ENCODE measurements at regions not wholly inside any gene's neighbourhood (a gene's known extent, or its start where the extent isn't known, plus 50 kb on each side); places are given as distances from the start of the nearest gene placed in this dataset.

GRCh38 chr4:189050643-189051042, 890.0 kb upstream of the FRG1 start:
- DNase-seq, result no peak

- no peak for DNase-seq
Observed at GRCh38 chr4:189053621-189054020, 887.1 kb upstream of the FRG1 start.

- no peak for DNase-seq
Observed at GRCh38 chr4:189060104-189060503, 880.6 kb upstream of the FRG1 start.

- DNase-seq, result no peak
Observed at GRCh38 chr4:189062047-189062820, 878.4 kb upstream of the FRG1 start.

GRCh38 chr4:189069772-189070171, 870.9 kb upstream of the FRG1 start:
- DNase-seq, result no peak

GRCh38 chr4:189071241-189071640, 869.4 kb upstream of the FRG1 start:
- no peak for DNase-seq

GRCh38 chr4:189073739-189074138, 866.9 kb upstream of the FRG1 start:
- DNase-seq, result no peak

- no peak for DNase-seq
Observed at GRCh38 chr4:189081826-189082225, 858.8 kb upstream of the FRG1 start.

GRCh38 chr4:189083769-189084168, 856.9 kb upstream of the FRG1 start:
- DNase-seq, result no peak

GRCh38 chr4:189084671-189085070, 856.0 kb upstream of the FRG1 start:
- DNase-seq, result no peak

GRCh38 chr4:189087971-189088370, 852.7 kb upstream of the FRG1 start:
- DNase-seq, result no peak

GRCh38 chr4:189088780-189089179, 851.9 kb upstream of the FRG1 start:
- DNase-seq, result no peak

GRCh38 chr4:189090174-189090814, 850.4 kb upstream of the FRG1 start:
- DNase-seq, result no peak

GRCh38 chr4:189092581-189092980, 848.1 kb upstream of the FRG1 start:
- DNase-seq, result no peak

- no peak for DNase-seq
Observed at GRCh38 chr4:189096108-189096507, 844.6 kb upstream of the FRG1 start.

- DNase-seq, result no peak
Observed at GRCh38 chr4:189096717-189097116, 844.0 kb upstream of the FRG1 start.

- no peak for DNase-seq
Observed at GRCh38 chr4:189098932-189099696, 841.6 kb upstream of the FRG1 start.

GRCh38 chr4:189113389-189113888, 827.2 kb upstream of the FRG1 start:
- no peak for DNase-seq

- DNase-seq, result no peak
Observed at GRCh38 chr4:189117426-189117825, 823.2 kb upstream of the FRG1 start.

- DNase-seq, result no peak
Observed at GRCh38 chr4:189121336-189121735, 819.3 kb upstream of the FRG1 start.

GRCh38 chr4:189124149-189124758, 816.4 kb upstream of the FRG1 start:
- DNase-seq, result no peak

GRCh38 chr4:189124791-189125190, 815.9 kb upstream of the FRG1 start:
- DNase-seq, result no peak

- no peak for DNase-seq
Observed at GRCh38 chr4:189126040-189126439, 814.6 kb upstream of the FRG1 start.

Measured in stimulated activated CD4-positive, alpha-beta T cell treated with anti-CD3 and anti-CD28 coated beads, Interleukin-4, amount 100 ng/mL, for 24 hours (primary cell).